Iris pigment epithelial cell (primary cell): ENCODE measurements at regions not wholly inside any gene's neighbourhood (a gene's known extent, or its start where the extent isn't known, plus 50 kb on each side); places are given as distances from the start of the nearest gene placed in this dataset.
"Not testable (repeated sequence)": the region's sequence is repeated elsewhere in the genome, so short reads cannot be mapped to it uniquely, and the experiment has no call there.

Source experiments
- DNase-seq: peaks from one replicate; pipeline ENCODE4 v3.0.0-alpha.2; 2011; ENCODE audit warnings: low read depth

DNA sequence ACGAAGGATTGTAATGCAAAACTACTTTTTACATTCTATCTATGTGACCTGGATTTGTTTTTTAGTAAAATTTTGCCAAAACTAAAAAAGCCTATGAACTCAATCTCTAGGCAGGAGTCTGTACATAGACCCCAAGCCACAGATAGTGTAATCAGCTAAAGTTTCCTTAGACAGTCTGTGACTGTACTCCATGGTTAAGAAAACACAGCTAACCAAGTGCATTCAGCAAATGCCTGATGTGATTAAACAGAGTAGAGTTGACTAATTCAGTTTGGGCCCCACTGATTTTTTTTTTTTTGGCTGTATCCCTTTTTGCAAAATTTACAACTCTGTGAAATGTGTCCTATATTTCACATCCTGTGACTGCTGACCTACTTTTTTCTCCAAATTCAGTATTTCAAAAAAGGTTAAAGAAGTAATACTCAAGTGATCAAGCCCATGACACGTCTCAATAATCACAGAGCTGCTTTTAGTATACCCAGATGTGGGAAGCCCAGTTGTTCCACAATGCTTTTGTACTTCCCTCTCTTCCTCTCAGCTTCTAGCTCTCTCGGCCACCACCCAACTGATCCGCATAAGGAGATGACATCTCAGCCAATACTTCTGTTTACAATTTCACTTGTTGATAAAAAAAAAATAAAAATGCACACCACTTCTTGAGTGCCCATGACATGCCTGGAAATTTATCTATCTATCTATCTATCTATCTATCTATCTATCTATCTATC lies 108.8 kb upstream of the TBX18 start:
- DNase-seq: peak; percentile 24

DNA sequence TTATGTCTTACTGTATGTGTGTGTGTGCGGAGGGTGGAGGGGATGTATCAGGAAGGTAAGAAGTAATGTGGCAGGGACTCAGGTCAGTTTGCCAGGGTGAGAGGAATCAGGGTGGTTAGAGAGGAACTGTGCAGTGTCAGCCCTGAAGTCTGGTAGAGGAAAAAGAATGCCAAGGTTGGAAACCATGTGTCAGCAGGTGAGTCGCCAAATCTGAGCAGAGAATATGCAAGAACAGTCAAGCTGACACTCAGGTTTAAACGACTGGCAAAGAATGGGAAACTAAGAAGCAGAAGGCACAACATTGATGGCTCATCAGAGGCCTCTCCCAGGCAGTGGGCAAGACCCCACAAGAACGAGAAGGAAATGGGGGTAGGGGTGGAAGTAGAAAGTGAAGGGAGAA lies 107.5 kb upstream of the TBX18 start:
- DNase-seq: no peak

DNA sequence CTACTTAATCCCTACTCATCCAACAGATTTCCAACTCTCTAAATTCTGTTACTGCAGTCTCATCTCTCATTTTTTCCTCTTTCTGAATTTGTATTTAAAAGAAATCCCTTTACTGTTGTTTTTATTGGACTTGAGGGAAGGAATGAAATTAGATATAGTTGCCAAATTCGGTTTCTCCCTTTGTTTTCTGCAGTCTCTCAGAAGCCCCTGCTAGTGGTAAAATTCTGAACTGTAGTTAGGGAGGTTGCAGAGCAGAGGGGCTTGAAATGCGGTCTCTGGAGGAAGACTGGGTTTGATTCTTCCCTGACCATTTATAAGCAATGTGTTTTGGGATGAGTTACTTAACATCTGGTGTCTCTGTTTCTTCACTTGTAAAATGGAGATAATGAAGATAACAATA lies 106.3 kb upstream of the TBX18 start:
- no peak for DNase-seq

DNA sequence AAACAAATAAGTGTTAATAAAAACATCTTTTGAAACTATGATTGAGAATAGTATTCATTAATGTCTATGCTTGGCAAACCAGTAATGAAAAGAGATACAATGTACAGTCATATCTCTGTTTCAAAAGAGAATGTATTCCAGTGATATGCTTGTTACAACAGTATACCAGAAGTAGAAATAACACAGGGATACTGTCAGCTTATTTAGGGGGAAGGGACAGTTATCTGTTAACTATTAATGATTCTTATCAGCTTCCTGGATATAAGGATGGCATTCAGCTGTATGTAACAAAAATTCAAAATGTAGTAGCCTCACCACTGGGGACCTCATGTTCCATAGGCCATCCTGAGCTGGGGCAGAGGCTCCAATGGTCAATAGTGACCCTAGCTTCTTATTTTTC lies 103.8 kb upstream of the TBX18 start:
- no peak for DNase-seq

DNA sequence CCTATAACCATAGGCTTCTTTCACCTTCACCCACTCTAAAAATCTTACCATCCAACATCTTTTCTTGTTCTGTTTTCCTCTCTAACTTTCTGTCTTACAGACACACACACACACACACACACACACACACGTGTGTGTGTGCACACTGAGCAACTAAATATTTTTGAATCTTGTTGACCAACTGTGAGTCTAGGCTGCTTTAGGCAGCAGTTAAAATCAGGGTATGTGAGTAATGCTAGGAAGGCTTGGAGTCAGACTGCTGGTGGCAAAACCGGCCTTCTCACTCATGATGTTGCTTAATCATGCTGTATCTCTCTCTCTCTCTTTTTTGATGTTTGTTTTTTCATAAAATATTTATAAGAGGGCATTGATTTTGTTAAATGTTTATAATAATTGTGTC lies 103.1 kb upstream of the TBX18 start:
- DNase-seq: peak; percentile 94

DNA sequence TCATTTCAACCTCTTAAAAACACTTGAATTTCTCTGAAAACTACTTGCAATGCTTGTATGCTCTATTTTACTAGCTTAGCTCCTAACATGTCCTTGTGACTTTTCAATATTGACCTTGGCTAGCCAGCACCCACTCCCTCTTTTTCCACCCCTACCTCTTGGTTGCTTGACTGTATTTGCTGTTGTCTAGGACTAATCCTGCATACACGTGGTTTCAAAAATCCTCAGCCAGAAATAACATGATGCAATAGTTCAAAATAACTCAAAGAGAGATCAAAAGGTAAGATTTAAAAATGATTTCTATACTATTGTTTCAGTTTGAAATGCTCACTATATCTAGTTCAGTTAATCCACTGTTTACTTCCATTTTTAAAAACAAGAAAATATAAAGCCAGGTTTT lies 102.3 kb upstream of the TBX18 start:
- peak; percentile 57 for DNase-seq

DNA sequence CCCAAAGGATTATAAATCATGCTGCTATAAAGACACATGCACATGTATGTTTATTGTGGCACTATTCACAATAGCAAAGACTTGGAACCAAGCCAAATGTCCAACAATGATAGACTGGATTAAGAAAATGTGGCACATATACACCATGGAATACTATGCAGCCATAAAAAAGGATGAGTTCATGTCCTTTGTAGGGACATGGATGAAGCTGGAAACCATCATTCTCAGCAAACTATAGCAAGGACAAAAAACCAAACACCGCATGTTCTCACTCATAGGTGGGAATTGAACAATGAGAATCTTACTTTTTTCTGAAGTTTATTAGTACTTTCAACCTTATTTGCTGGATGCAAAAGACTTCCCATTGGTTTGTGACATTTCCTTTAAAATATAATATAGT lies 101.0 kb upstream of the TBX18 start:
- not testable (repeated sequence) for DNase-seq

DNA sequence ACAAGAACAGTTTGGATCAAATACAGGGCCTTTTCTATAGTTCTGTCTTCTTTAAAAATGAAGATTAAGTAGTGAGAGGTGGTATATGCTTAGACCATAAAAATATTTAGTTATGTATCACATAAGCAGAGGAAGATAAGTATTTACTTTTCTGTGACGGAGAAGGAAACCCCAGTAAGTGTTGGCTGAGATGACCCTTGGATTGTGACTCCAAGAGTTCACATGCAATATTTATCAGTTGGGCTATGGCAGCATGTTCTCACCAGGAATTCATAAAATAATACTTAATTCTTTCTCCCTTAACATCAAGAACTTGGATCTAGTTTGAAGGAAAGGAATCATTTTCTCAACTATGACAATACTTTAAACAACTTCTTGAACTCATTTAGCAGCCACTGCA lies 98.4 kb upstream of the TBX18 start:
- no peak for DNase-seq

DNA sequence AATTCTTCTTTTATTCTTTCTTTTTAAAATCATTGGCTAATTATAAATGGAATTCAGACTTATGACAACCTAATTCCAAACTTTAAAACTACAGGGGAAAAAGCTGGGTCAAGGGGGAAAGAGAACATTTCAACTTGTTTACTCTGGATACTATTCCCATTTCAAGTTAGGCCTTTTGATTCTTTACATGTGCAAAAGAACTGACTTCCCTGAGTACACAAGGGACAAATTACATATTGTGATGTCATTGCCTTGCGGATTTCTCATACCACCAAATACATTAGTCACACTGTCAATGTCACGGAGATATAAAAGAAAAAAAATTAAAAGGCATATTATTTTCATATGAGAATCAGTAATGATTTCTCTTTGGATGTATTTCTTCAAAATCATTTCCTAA lies 96.5 kb upstream of the TBX18 start:
- DNase-seq: no peak

DNA sequence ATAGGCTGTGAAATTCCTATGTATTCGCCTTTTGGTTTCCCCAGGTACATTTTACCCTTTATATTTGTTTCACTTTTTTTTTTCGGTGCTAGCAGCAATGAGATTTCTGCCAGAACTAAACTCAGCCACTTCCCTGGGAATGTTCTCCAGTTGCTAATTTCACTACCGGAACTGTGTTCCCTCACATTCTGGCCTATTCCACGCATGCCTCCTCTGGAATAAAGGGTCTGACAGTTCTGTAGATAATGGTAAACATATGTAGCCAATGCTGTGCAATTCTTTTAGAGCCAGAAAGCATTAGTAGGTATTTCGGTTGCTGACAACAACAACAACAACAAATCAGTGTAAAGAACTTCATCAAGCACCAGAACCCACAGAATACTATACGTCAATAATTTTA lies 96.1 kb upstream of the TBX18 start:
- DNase-seq: no peak

DNA sequence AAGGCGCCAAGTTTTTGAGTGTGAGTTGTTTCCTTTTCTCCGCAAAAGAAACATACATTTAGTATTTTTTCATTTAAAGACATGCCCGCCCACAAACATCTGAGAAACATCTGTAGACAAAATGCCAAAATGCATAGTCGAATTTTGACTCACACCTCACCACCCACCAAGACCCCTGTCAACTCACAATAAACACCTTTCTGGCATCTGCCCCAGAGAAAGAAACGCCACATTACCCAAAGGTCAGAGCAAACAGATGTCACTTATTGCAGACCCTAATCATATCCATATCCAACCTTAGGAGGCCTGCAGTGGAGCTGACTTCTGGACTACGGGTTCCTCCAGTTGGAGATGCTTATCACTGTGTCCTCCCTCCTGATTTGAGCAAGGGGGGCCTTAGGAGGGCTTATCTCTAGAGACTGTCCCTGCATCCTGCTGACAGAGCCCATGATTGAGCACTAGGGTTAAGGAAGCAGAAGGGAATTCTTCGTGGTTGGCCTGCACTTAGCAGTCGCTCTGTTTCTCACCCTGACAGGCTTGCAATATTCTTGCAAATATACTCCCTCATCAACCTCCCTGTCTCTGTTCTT lies 90.5 kb upstream of the TBX18 start:
- no peak for DNase-seq

DNA sequence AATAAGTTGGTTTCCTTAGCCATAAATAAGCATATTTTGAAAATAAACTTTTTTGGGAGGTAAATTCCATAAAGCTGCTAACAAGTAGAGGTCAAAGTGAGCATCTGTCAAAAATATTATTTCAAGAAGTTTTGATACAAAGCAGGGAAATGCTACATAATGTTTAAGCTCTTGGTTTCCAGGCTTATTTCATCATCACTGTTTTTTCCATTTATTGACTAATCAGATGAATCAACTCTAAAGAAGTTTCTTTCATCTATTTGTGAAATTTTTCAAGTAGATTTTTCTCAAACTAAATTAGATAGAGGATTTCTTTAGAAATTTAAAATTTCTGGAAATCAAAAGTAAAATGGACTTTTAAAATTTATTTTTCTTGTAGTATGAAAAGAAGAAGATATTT lies 89.5 kb upstream of the TBX18 start:
- DNase-seq: peak; percentile 40

DNA sequence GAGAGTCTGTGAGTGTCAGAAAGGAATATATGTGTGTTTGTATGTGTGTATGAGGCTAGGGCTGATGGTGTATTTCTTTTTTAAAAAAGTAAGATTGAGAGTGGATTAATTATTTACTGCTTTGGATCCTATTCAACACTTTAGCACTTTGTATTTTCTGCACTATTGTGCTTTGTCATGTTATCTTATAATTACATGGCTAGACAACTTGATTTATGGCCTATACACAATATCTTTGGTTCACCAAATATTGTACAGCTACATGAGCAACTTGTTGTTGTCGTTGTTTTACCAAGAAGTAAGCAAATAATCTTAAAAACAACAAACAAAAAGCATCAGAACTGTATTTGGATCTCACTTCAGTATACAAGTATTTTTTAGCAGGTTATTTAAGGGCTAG lies 84.6 kb upstream of the TBX18 start:
- DNase-seq: no peak

DNA sequence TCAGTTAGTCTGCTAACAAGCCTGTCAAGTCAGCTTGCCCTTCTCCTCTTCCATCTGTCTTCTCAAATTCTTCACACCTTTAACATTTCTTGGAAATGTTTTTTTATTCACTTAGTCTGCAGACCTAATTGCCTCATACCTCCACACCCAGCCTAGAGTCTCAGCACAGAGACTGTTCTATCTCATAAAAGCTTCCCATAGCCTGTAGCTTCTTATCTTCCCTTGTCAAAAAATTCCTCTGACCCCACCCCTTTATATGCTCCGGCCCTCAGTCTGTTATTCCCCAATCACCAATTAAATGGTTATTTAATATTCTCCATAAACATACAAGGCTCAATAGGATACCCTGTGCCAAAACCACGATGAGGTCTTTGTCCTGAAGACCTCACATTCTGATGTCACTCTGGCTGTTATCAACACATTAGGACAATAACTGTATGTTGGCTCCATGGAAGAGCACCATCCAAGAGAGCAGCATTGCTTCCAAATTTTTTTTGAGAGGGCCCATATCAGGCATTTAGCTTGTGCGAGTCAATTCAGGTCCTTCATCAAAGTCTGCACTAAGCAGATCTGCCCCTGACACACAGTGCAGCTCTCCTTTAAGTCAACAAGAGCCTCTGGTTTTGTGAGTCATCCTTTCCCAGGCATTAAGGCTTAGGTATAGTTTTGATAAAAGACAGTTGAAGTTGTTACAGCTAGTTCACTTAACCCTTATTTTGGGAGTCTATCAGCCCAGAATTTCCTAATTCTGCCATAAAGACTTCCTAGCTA lies 83.2 kb upstream of the TBX18 start:
- DNase-seq: peak; percentile 86

DNA sequence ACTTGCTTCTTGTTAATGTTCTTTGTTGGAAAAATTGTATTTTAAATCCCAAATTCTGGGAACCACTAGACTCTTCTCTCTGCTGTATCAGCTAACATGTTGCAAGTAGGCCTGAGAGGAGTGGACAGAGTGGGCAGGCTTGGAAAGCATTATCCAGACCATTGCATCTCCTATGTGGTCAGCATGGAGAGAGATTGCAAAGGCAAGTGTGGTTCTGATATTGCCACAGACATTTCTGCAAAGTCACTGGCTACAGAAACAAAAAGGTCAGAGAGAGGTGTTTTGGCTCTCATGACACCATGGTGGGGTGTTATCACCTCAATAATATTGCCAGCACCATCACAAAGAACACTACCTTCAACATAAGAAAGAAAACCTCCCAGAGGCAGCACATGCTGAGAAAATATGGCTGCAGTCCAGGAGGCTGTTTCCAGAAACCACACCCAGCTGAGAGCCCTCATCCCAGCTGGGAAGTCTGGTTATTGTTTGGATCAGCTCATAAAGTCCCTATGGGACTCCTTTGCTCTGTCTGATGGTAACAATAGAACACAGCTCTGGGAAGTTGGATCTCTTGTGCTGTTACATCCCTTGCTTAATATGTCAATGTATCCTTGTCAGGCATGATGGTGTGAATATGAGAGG lies 78.2 kb upstream of the TBX18 start:
- peak; percentile 28 for DNase-seq

DNA sequence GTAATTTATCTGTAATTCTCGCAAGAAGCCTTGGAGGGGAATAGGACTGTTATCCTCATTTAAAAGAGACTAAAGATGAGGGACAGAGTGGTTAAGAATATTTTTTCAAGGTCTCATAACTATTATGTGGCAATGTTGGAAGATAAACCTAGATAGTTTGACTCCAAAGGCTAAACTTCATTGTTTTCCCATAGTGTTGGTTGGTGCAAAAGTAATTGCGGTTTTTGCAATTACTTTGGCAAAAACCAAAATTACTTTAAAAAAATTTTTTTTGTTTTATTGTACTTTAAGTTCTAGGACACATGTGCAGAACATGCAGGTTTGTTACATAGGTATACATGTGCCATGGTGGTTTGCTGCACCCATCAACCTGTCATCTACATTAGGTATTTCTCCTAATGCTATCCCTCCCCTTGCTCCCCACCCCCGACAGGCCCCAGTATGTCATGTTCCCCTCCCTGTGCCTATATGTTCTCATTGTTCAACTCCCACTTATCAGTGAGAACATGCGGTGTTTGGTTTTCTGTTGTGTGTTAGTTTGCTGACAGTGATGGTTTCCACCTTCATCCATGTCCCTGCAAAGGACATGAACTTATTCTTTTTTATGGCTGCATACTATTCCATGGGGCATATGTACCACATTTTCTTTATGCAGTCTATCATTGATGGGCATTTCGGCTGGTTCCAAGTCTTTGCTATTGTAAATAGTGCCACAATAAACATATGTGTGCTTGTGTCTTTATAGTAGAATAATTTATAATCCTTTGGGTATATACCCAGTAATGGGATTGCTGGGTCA lies 72.9 kb upstream of the TBX18 start:
- DNase-seq: not testable (repeated sequence)

DNA sequence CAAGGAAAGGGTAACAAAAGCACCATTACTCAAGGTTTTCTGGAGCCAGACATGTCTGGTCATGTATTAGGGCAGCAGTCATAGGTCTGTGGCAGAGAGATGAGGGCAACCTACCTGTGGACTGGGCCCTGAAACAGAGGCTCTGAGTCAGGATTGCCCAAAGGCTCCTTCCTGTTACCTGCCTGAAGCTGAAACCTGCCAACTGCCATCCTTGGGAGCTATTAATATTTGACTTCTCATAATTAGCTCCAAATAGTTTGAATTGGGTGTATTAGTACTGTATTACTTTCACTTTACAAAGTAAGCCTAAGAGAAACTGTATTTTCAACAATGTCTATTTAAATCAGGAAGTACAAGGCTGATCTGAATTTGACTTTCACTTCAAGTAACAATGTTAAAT lies 72.0 kb upstream of the TBX18 start:
- DNase-seq: no peak

DNA sequence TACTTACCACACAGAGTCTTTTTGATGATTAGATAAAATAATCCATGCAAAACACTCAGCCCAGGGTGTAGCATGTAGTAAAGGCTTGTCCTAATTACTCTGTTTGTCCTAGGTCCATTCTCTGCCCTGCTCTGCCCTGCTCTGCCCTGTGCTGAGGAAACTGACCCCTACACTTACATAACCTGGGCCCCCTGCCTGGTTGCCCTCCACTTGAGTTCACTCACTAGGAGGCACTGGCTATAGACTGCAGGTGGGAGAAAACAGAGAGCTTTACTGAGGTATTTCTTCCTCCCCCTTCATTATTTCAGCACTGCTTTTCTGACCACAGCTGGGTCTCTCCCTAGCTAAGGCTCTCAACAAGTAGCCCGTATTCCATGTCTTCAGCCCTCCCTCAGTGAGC lies 70.9 kb upstream of the TBX18 start:
- DNase-seq: no peak

DNA sequence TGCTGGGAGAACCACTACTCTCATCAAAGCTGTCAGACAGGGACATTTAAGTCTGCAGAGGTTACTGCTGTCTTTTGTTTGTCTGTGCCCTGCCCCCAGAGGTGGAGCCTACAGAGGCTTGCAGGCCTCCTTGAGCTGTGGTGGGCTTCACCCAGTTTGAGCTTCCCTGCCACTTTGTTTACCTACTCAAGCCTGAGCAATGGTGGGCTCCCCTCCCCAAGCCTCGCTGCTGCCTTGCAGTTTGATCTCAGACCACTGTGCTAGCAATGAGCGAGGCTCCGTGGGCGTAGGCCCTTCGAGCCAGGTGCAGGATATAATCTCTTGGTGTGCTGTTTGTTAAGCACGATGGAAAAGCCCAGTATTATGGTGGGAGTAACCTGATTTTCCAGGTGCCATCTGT lies 67.5 kb upstream of the TBX18 start:
- DNase-seq: not testable (repeated sequence)

DNA sequence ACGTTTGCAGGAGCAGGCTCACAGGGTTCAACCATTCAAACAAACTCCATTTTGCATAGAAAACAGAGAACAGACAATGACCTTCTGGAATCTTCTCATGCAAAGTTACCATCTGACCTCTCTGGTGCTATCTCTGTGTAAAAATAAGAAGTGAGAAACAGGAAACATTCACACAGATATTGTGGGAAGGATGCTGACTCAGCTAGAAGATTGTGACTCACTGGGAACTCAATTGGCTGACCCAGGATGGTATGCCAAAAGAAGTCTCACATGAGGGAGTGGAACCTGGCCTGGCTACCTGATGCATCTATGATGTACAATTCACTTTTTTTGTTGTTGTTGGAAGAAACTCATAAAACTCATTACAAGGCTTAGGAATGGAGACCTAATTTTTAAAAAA lies 61.1 kb upstream of the TBX18 start:
- peak; percentile 81 for DNase-seq

DNA sequence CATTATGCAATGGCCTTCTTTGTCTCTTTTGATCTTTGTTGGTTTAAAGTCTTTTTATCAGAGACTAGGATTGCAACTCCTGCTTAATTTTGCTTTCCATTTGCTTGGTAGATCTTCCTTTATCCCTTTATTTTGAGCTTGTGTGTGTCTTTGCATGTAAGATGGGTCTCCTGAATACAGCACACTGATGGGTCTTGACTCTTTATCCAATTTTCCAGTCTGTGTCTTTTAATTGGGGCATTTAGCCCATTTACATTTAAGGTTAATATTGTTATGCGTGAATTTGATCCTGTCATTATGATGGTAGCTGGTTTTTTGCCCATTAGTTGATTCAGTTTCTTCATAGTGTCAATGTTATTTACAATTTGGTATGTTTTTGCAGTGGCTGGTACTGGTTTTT lies 56.9 kb upstream of the TBX18 start:
- DNase-seq: not testable (repeated sequence)

DNA sequence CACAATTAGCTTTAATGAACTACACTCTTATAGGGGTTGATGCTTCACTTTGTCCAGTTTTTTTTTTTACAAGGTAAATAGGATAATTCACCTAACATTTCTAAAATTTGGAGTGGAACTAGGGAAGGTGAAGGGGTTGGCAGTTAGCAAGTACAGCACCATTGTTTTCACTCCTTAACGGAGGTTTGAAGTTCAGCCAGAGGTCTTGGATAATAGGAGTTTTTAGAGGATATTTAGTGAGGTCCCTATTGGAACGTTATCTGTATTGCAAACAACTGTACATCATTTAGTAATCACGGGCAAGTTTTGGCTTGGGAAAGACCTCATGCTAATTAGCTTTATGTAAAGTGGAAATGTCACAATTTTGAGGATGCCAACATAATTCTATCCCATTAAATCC lies 52.3 kb upstream of the TBX18 start:
- DNase-seq: no peak
